ENCODE measurements at regions not wholly inside any gene's neighbourhood (a gene's known extent, or its start where the extent isn't known, plus 50 kb on each side); places are given as distances from the start of the nearest gene placed in this dataset.

- Histone ChIP-seq H3K9me3 (no peaks in the 10 kb centered on the region), H3K27me3 (replicated peaks; ENCODE audit: insufficient read depth) (no peaks in the 10 kb centered on the region), H3K27ac (no peak overlapping the region), H3K4me1 (replicated peaks) (no peaks in the 10 kb centered on the region), H3K36me3 (no peaks in the 10 kb centered on the region), H3K4me3 (no peak overlapping the region)
- 47% methylated on average over 13 of the region's 13 CpGs for WGBS
- no peak for DNase-seq (ENCODE audit: low spot score)
- TF ChIP-seq POLR2AphosphoS5 (IDR thresholded peaks at IDR 0.05) (no peak), CTCF (IDR thresholded peaks at IDR 0.05) (no peak), POLR2A (IDR thresholded peaks at IDR 0.05) (no peak)
- intact Hi-C loops (cut with DNase I), result no loop called here
Measured at GRCh38 chr14:61602003-61602732, 93.1 kb upstream of the HIF1A start.

DNA sequence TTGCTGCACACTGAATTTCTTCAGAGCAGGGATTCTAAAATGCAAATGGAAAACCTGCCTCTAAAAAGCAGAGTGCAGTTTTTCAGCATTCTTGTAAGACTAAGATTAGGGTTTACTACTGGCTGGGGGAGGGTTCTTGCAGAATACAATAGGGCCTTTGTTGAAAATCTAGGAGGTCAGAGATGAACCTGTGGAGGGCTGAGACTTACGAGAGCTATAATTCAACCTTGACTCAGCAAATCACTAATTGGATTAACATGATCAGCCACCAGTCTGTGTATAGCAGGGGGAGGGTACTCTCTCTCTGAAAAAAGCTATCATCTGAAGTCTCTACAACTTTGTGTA lies 92.6 kb upstream of the HIF1A start:
- no peak overlapping the region for H3K27ac ChIP-seq
- 46% methylated on average over 1 of the region's 1 CpG for WGBS

GRCh38 chr14:61603736-61604135 lies 91.6 kb upstream of the HIF1A start:
- Histone ChIP-seq H3K27ac (no peak overlapping the region), H3K36me3 (no peaks in the 10 kb centered on the region), H3K4me1 (replicated peaks) (no peaks in the 10 kb centered on the region), H3K27me3 (replicated peaks; ENCODE audit: insufficient read depth) (no peaks in the 10 kb centered on the region), H3K4me3 (no peak overlapping the region), H3K9me3 (no peaks in the 10 kb centered on the region)
- no peak for TF ChIP-seq CTCF (IDR thresholded peaks at IDR 0.05)
- no peak for TF ChIP-seq POLR2AphosphoS5 (IDR thresholded peaks at IDR 0.05)
- no peak for TF ChIP-seq POLR2A (IDR thresholded peaks at IDR 0.05)
- DNase-seq (ENCODE audit: low spot score), result no peak
- intact Hi-C loops (cut with DNase I), result no loop called here
- 91% methylated on average over 4 of the region's 4 CpGs for WGBS

More for the DNA sequence above, 92.6 kb upstream of the HIF1A start:
- no peaks in the 10 kb centered on the region for H3K4me1 ChIP-seq (replicated peaks)
- H3K27me3 ChIP-seq (replicated peaks; ENCODE audit: insufficient read depth), result no peaks in the 10 kb centered on the region
- DNase-seq (ENCODE audit: low spot score), result no peak
- TF ChIP-seq POLR2A (IDR thresholded peaks at IDR 0.05), result no peak
- no peak for TF ChIP-seq CTCF (IDR thresholded peaks at IDR 0.05)
- TF ChIP-seq POLR2AphosphoS5 (IDR thresholded peaks at IDR 0.05), result no peak
- intact Hi-C loops (cut with DNase I), result no loop called here
- H3K36me3 ChIP-seq, result no peaks in the 10 kb centered on the region
- no peaks in the 10 kb centered on the region for H3K9me3 ChIP-seq
- H3K4me3 ChIP-seq, result no peak overlapping the region

DNA sequence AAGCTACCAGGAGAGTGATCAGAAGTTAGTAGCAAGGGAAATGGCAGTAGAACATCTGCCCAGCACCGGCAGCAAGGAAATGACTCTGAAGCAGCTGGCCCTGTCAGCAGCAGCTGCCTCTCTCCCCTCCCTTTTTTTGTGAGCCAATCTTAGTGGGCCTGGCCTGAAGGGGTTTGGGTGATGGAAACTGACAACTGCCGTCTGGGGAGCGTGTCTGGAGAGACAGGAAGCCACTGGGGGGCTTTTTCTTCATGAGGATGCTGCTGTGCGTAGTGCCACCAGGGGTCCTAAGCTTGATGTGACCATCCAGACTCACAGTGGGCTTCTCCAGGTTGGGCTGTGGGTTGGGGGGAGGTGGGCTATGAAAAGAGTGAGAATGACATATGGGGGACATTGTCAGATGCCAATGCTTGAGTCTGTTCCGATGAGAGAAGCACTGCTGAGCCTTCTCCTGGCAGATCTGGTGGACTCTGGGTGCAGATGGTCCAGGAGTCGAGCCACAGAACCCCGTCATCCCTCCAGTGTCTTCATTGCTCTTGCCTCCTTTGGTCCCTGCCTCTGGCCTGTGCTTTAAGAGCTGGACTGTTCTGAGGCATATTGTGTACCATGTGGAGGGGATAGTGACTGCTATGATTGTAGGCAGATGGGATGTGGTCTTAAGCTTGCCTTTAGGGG lies 87.6 kb upstream of the HIF1A start:
- Histone ChIP-seq H3K4me1 (replicated peaks) (no peaks in the 10 kb centered on the region), H3K36me3 (no peaks in the 10 kb centered on the region), H3K27me3 (replicated peaks; ENCODE audit: insufficient read depth) (no peaks in the 10 kb centered on the region), H3K9me3 (no peaks in the 10 kb centered on the region), H3K4me3 (no peak overlapping the region), H3K27ac (no peak overlapping the region)
- TF ChIP-seq CTCF (IDR thresholded peaks at IDR 0.05) (no peak), POLR2AphosphoS5 (IDR thresholded peaks at IDR 0.05) (no peak), POLR2A (IDR thresholded peaks at IDR 0.05) (no peak)
- DNase-seq (ENCODE audit: low spot score), result no peak
- intact Hi-C loops (cut with DNase I), result no loop called here
- 94% methylated on average over 7 of the region's 7 CpGs for WGBS

All from prostate gland (tissue), 2 donors.